Activated naive CD8-positive, alpha-beta T cell treated with anti-CD3 and anti-CD28 coated beads, Interleukin-2, amount 50 U/mL, for 24 hours (primary cell): ENCODE measurements at regions not wholly inside any gene's neighbourhood (a gene's known extent, or its start where the extent isn't known, plus 50 kb on each side); places are given as distances from the start of the nearest gene placed in this dataset.

Source experiments
- ATAC-seq: fragments of 150-1000 bp; cut with Tn5 transposase; one replicate; pipeline ENCODE4 v1.10.0; 2021
- DNase-seq: peaks from one replicate; pipeline ENCODE4 v3.0.0; 2021
- H3K27ac Mint-ChIP-seq: one replicate; pipeline ENCODE4 v1.8.0; 2021; ENCODE audit warnings: mild to moderate bottlenecking, mixed read lengths
- H3K27me3 Mint-ChIP-seq: one replicate; pipeline ENCODE4 v1.8.0; 2021; ENCODE audit warnings: mixed read lengths
- H3K36me3 Mint-ChIP-seq: one replicate; pipeline ENCODE4 v1.8.0; 2021; ENCODE audit warnings: low read depth, mixed read lengths
- H3K4me1 Mint-ChIP-seq: one replicate; pipeline ENCODE4 v1.8.0; 2021; ENCODE audit warnings: mixed read lengths
- H3K4me3 Mint-ChIP-seq: one replicate; pipeline ENCODE4 v1.8.0; 2021; ENCODE audit warnings: mild to moderate bottlenecking, moderate library complexity, mixed read lengths
- H3K9me3 Mint-ChIP-seq: one replicate; pipeline ENCODE4 v1.8.0; 2021; ENCODE audit warnings: mixed read lengths

- ATAC-seq (no peak), DNase-seq (no peak)
- H3K9me3 Mint-ChIP-seq, result no peaks in the 10 kb centered on the region
- peaks cover 25% of the 10 kb centered on the region for H3K27me3 Mint-ChIP-seq
- H3K36me3 Mint-ChIP-seq, result no peaks in the 10 kb centered on the region
- no peak overlapping the region for H3K4me3 Mint-ChIP-seq
- H3K27ac Mint-ChIP-seq, result no peak overlapping the region
- no peaks in the 10 kb centered on the region for H3K4me1 Mint-ChIP-seq
Observed at GRCh38 chr22:27610863-27611786, 190.4 kb downstream of the MN1 start.

DNA sequence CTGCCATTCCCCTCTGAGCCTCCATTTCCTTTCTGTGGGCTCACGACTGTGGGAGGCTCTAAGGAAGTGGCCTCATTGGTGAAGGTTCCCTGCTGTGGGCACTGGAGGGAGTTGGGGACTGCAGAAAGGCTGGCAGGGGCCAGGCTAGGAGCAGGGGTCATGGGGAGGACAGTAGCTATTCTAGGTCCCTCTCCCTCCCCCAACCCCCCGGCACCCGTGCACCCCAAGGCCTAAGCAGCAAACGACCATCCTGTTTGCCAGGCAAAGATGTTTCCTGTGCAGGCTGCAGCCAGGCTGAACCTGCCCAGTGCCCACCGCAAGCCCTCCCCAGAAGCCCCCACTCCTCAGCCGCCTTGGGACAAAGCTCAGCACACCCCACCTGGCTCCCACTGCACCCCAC, 189.4 kb downstream of the MN1 start:
- Mint-ChIP-seq H3K27ac (no peak overlapping the region), H3K9me3 (no peaks in the 10 kb centered on the region), H3K36me3 (no peaks in the 10 kb centered on the region), H3K27me3 (peaks cover 25% of the 10 kb centered on the region), H3K4me3 (no peak overlapping the region), H3K4me1 (no peaks in the 10 kb centered on the region)
- no peak for DNase-seq
- ATAC-seq, result no peak

- Mint-ChIP-seq H3K4me3 (no peak overlapping the region), H3K27ac (no peak overlapping the region), H3K9me3 (no peaks in the 10 kb centered on the region), H3K4me1 (no peaks in the 10 kb centered on the region), H3K36me3 (no peaks in the 10 kb centered on the region), H3K27me3 (peaks cover 25% of the 10 kb centered on the region)
- DNase-seq (no peak), ATAC-seq (no peak)
Observed at GRCh38 chr22:27613099-27614005, 188.2 kb downstream of the MN1 start.

DNA sequence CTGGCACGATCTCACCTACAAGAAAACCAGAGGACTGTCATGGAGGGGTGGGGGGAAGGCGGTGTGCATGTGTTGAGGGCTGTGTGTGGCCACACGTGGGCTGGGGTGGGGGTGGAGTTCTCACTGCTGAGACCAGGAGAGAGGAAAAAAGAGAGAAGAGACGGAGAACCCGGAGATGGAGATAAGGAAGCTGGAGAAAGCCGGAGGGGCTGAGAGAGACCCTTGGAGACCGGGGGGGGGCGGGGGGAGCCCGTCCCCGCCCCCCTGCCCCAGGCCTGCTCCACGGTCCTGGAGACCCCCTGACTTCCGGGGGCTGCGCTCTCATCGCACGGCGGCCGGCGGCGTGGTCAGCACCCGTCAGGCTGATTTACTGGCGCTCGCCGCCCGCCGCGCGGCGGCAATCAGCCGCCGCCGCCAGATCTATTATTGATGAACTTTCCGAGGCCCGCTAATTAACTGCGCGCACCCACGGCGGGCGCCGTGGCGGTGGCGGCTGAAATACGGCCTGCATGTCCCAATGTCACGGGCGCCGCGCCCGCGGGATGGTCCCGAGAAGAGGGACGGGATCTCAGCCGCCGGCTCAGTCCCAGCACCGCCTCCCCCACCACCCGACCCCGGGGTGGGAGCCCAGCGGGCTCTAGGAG, 187.4 kb downstream of the MN1 start:
- no peaks in the 10 kb centered on the region for H3K4me1 Mint-ChIP-seq
- DNase-seq, result no peak
- H3K9me3 Mint-ChIP-seq, result no peaks in the 10 kb centered on the region
- H3K36me3 Mint-ChIP-seq, result no peaks in the 10 kb centered on the region
- H3K4me3 Mint-ChIP-seq, result no peak overlapping the region
- H3K27me3 Mint-ChIP-seq, result peaks cover 25% of the 10 kb centered on the region
- H3K27ac Mint-ChIP-seq, result no peak overlapping the region
- ATAC-seq, result no peak

DNA sequence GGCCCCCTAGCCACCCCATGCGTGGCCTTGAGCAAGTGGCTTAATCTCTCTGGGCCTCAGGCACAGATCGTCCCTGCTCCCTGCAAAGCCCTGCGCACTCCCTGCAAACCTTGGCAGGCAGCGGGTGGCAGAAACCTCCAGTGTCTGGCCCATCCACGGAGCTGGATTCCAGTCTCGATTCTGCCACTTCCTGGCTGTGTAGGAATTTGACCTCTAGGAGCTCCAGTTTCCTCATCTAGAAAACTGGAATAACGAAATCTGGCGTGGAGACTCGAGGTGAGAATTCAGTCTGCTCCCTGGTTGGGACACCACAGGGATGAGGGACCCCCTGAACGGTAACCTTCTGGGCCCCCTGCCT, 186.9 kb downstream of the MN1 start:
- peaks cover 25% of the 10 kb centered on the region for H3K27me3 Mint-ChIP-seq

GRCh38 chr22:27615408-27615807, 186.1 kb downstream of the MN1 start:
- Mint-ChIP-seq H3K27ac (no peak overlapping the region), H3K27me3 (peaks cover 25% of the 10 kb centered on the region), H3K4me3 (no peak overlapping the region), H3K36me3 (no peaks in the 10 kb centered on the region), H3K4me1 (no peaks in the 10 kb centered on the region), H3K9me3 (no peaks in the 10 kb centered on the region)
- DNase-seq (no peak), ATAC-seq (no peak)

More for the DNA sequence above, 186.9 kb downstream of the MN1 start:
- H3K9me3 Mint-ChIP-seq, result no peaks in the 10 kb centered on the region
- H3K36me3 Mint-ChIP-seq, result no peaks in the 10 kb centered on the region
- no peaks in the 10 kb centered on the region for H3K4me1 Mint-ChIP-seq
- no peak for DNase-seq
- H3K27ac Mint-ChIP-seq, result no peak overlapping the region
- no peak for ATAC-seq
- H3K4me3 Mint-ChIP-seq, result no peak overlapping the region

DNA sequence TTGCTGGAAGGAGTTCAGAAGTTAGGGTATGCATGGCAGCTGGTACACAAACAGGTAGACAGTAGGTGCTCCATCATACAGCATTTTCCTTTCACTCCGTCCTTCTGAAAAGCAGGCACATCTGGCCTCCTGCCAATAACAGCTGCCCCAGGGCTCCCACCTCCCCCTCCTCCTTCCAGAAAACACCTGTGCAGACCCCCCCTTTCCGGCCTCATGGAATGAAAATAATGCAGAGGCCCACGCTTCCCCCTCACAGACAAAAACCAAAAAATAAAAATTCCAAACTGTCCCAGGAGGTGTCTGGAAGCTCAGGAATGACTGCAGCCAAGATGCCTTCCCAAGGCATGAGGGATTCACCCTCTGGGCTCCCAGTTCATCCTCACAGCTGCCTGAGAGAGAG, 185.5 kb downstream of the MN1 start:
- no peaks in the 10 kb centered on the region for H3K36me3 Mint-ChIP-seq
- no peaks in the 10 kb centered on the region for H3K4me1 Mint-ChIP-seq
- H3K4me3 Mint-ChIP-seq, result no peak overlapping the region
- DNase-seq (no peak), ATAC-seq (no peak)
- peaks cover 25% of the 10 kb centered on the region for H3K27me3 Mint-ChIP-seq
- H3K27ac Mint-ChIP-seq, result no peak overlapping the region
- no peaks in the 10 kb centered on the region for H3K9me3 Mint-ChIP-seq

DNA sequence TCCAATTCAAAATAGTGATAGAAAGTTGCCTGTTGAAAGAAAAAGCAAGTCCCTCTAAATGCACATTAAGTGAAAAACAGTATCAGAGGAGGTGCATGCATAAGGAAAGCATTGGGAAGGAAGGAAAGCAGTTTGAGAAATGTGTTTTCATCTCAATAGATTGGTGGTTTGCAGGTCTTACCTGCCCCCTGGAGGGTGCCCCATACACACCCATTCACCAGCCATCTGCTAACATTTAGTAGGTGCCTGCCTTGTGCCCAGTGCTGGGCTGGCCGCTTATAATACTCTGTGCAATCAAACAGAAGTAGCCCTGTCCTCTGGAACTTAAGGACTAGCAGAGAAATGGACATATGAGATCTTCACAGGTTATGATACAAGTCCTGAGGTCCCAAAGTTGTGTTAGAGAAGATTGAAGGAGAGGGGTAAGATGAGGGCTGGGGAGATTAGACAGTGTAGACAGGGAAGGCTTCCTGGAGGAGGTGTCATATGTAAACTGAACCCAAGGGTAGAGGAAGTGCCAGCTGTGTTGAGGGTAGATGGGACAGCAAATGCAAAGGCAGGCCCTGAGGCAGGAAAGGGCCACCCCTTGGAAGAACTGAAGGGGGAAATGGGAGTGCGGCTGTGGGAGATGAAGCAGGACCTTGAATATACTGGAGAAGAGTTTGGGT, 184.2 kb downstream of the MN1 start:
- DNase-seq, result no peak
- Mint-ChIP-seq H3K27me3 (peaks cover 26% of the 10 kb centered on the region), H3K27ac (no peak overlapping the region), H3K36me3 (no peaks in the 10 kb centered on the region), H3K4me1 (no peaks in the 10 kb centered on the region), H3K4me3 (no peak overlapping the region), H3K9me3 (no peaks in the 10 kb centered on the region)
- no peak for ATAC-seq

GRCh38 chr22:27620367-27621154, 181.0 kb downstream of the MN1 start:
- Mint-ChIP-seq H3K4me1 (no peaks in the 10 kb centered on the region), H3K36me3 (no peaks in the 10 kb centered on the region), H3K4me3 (no peak overlapping the region), H3K27ac (no peak overlapping the region), H3K27me3 (peaks cover 2% of the 10 kb centered on the region), H3K9me3 (no peaks in the 10 kb centered on the region)
- DNase-seq, result no peak
- no peak for ATAC-seq

DNA sequence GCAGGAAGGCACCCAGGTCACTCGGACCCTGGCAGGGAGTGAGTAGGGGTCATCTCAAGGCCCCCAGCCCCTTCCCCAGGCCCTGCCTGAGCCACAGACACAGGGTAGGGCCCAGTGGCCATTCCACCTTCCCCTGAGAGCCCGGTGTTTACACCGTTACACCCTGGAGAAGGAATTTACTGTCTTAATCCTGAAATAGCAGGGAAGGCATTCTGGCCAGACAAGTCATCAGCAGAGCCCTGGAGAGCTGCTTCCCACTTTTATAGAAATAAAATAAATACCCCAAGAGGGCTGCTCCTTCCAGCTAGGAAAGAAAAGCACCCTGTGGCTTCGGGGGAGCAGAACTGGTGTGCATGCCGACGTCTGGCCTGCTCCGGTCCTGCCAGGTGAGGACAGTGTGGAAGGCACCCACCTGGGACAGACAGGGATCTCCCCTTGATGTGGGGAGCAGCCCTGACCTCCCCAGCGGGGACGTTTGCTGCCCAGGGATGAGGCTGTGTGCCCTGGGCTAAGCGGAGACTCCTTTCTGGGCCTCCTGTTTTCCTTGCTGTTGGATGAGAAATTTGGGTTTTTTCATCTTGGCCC, 180.0 kb downstream of the MN1 start:
- Mint-ChIP-seq H3K4me1 (no peaks in the 10 kb centered on the region), H3K27me3 (peaks cover 2% of the 10 kb centered on the region), H3K4me3 (no peak overlapping the region), H3K9me3 (no peaks in the 10 kb centered on the region), H3K27ac (no peak overlapping the region), H3K36me3 (no peaks in the 10 kb centered on the region)
- ATAC-seq (no peak), DNase-seq (no peak)

DNA sequence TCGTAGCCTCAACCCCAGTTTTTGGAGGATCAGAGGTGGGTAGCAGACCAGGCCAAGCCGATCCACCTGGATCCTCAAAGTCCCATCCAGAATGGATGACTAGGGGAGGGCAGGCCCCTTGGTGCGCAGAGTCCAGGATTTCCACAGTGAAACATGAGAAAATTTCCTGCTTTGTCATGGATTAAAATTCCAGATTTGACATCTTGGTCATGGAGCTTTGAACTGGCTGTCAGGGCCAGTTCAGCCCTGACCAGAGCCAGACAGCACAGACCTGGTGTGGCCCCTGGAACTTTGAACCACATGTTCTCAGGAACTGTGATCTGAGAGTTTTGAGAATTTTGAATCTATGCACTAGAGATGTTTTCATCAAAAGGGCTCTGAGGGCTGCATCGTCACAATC, 177.5 kb downstream of the MN1 start:
- Mint-ChIP-seq H3K4me1 (no peaks in the 10 kb centered on the region), H3K27me3 (peaks cover 2% of the 10 kb centered on the region), H3K27ac (no peak overlapping the region), H3K9me3 (no peaks in the 10 kb centered on the region), H3K36me3 (no peaks in the 10 kb centered on the region), H3K4me3 (no peak overlapping the region)
- no peak for DNase-seq
- ATAC-seq, result no peak

DNA sequence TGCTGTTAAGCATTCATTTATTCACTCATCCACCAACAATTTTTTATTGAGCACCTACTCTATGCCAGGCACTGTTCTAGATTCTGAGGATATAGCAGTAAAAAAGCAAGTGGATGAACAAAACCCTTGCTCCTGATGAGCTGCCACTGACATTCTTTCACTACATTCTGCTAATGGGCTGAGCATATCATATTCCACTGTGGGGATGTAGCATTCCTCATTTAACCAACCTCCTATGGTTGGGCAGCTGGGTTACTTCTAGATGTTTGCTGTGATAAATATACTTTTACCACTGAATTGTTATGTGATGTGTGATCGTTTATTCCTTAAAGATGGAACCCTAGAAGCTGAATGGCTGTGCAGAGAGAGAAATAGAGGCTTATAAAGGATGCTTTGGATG, 176.9 kb downstream of the MN1 start:
- ATAC-seq, result no peak
- H3K27me3 Mint-ChIP-seq, result peaks cover 2% of the 10 kb centered on the region
- H3K27ac Mint-ChIP-seq, result no peak overlapping the region

More for the DNA sequence above, 176.9 kb downstream of the MN1 start:
- Mint-ChIP-seq H3K4me3 (no peak overlapping the region), H3K36me3 (no peaks in the 10 kb centered on the region), H3K4me1 (no peaks in the 10 kb centered on the region), H3K9me3 (no peaks in the 10 kb centered on the region)
- no peak for DNase-seq
